WTC11 (cell line): ENCODE measurements at regions not wholly inside any gene's neighbourhood (a gene's known extent, or its start where the extent isn't known, plus 50 kb on each side); places are given as distances from the start of the nearest gene placed in this dataset.

ENCODE experiments used
- ATAC-seq: fragments of 200-7000 bp; cut with Tn5 transposase; 2 replicates; pipeline ENCODE4 v1.10.0; 2021; ENCODE audit warnings: mild to moderate bottlenecking, moderate library complexity
- CTCF ChIA-PET: fragments of 300-600 bp; sonication (Branson Sonifier 250); formaldehyde crosslinking; loops from one replicate; lab custom pipeline; 2021; ENCODE audit warnings: antibody characterized with exemption; lab: Charles Lee
- POLR2A ChIA-PET: fragments of 350-600 bp; sonication (Branson Sonifier 250); formaldehyde crosslinking; loops from one replicate; lab custom pipeline; 2021; ENCODE audit warnings: antibody characterized with exemption; lab: Charles Lee
- DNase-seq: peaks from one replicate; pipeline ENCODE4 v3.0.0; 2021; ENCODE audit warnings: low spot score
- H3K27ac Mint-ChIP-seq: 2 replicates; pipeline ENCODE4 v1.8.0; 2021; ENCODE audit warnings: mixed read lengths
- H3K27me3 Mint-ChIP-seq: 2 replicates; pipeline ENCODE4 v1.8.0; 2021; ENCODE audit warnings: low read depth, mild to moderate bottlenecking, moderate library complexity, mixed read lengths
- H3K36me3 Mint-ChIP-seq: 2 replicates; pipeline ENCODE4 v1.8.0; 2021; ENCODE audit warnings: mixed read lengths
- H3K4me1 Mint-ChIP-seq: 2 replicates; pipeline ENCODE4 v1.8.0; 2022; ENCODE audit warnings: mixed read lengths
- H3K4me3 Mint-ChIP-seq: 2 replicates; pipeline ENCODE4 v1.8.0; 2021; ENCODE audit warnings: mild to moderate bottlenecking, moderate library complexity, mixed read lengths
- H3K9me3 Mint-ChIP-seq: 2 replicates; pipeline ENCODE4 v1.8.0; 2021; ENCODE audit warnings: mixed read lengths
- IRF2 ChIP-seq: sonication (generic); formaldehyde crosslinking; IDR thresholded peaks from 2 replicates; pipeline ENCODE4 v1.8.0; 2022; ENCODE audit warnings: low read depth, missing genetic modification reagents, borderline replicate concordance
- KAT7 ChIP-seq: sonication (generic); formaldehyde crosslinking; IDR thresholded peaks from 2 replicates; pipeline ENCODE4 v1.8.1; 2023; ENCODE audit warnings: missing genetic modification reagents, mild to moderate bottlenecking, borderline replicate concordance
- NFATC4 ChIP-seq: fragments of 250-450 bp; sonication (Bioruptor Pico); IDR thresholded peaks from 2 replicates; pipeline ENCODE4 v1.9.0; 2021; ENCODE audit warnings: mild to moderate bottlenecking
- SOX15 ChIP-seq: fragments of 250-450 bp; sonication (Bioruptor Pico); IDR thresholded peaks from 2 replicates; pipeline ENCODE4 v1.9.0; 2021; ENCODE audit warnings: mild to moderate bottlenecking
- TCF7 ChIP-seq: sonication (generic); formaldehyde crosslinking; IDR thresholded peaks from 2 replicates; pipeline ENCODE4 v1.8.0; 2022; ENCODE audit warnings: mild to moderate bottlenecking, low read depth, missing genetic modification reagents, moderate library complexity
- TP53 ChIP-seq: sonication (generic); formaldehyde crosslinking; IDR thresholded peaks from 2 replicates; pipeline ENCODE4 v1.8.1; 2023; ENCODE audit warnings: mild to moderate bottlenecking, missing genetic modification reagents
- ZNF263 ChIP-seq: sonication (generic); formaldehyde crosslinking; IDR thresholded peaks from 2 replicates; pipeline ENCODE4 v1.8.1; 2022; ENCODE audit warnings: low read depth, mild to moderate bottlenecking, moderate library complexity, missing genetic modification reagents
- ZNF423 ChIP-seq: fragments of 250-450 bp; sonication (Bioruptor Pico); IDR thresholded peaks from 2 replicates; pipeline ENCODE4 v2.1.2; 2022; ENCODE audit warnings: mild to moderate bottlenecking, moderate library complexity
- TF ChIP-seq, protein P1 (sequence below): sonication (generic); formaldehyde crosslinking; IDR thresholded peaks from 2 replicates; pipeline ENCODE4 v1.8.1; 2023; ENCODE audit warnings: mild to moderate bottlenecking, missing genetic modification reagents
- TF ChIP-seq, protein P2 (sequence below): fragments of 250-450 bp; sonication (Bioruptor Pico); IDR thresholded peaks from 2 replicates; pipeline ENCODE4 v1.9.0; 2021; ENCODE audit warnings: mild to moderate bottlenecking
- TF ChIP-seq, protein P3 (sequence below): sonication (generic); formaldehyde crosslinking; IDR thresholded peaks from 2 replicates; pipeline ENCODE4 v1.8.1; 2022; ENCODE audit warnings: mild to moderate bottlenecking, missing genetic modification reagents, moderate library complexity, borderline replicate concordance
- TF ChIP-seq, protein P4 (sequence below): sonication (generic); formaldehyde crosslinking; IDR thresholded peaks from 2 replicates; pipeline ENCODE4 v1.8.0; 2023; ENCODE audit warnings: mild to moderate bottlenecking, missing genetic modification reagents
- TF ChIP-seq, protein P5 (sequence below): fragments of 200-600 bp; IDR thresholded peaks from 2 replicates; pipeline ENCODE4 v1.8.0; 2022; ENCODE audit warnings: antibody characterized with exemption
- TF ChIP-seq, protein P6 (sequence below): fragments of 250-450 bp; sonication (Bioruptor Pico); IDR thresholded peaks from 2 replicates; pipeline ENCODE4 v2.1.2; 2022; ENCODE audit warnings: mild to moderate bottlenecking, moderate library complexity
- TF ChIP-seq, protein P7 (sequence below): sonication (generic); formaldehyde crosslinking; IDR thresholded peaks from 2 replicates; pipeline ENCODE4 v1.8.0; 2022; ENCODE audit warnings: mild to moderate bottlenecking, missing genetic modification reagents

DNA sequence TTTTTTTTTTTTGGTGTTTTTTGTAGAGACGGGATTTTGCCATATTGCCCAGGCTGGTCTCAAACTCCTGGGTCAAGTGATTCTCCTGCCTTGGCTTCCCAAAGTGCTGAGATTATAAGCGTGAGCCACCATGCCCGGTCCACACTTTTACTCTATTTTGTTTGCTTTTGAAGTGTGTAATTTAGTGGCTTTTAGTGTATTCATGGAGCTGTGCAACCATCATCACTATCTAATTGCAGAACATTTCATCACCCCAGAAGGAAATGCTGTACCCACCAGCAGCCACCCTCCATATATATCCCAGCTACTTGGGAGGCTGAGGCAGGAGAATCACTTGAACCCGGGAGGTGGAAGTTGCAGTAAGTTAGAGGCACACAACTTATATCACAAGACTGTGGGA lies 136.9 kb upstream of the ERRFI1 start:
- no peak for ATAC-seq
- no peaks in the 10 kb centered on the region for H3K9me3 Mint-ChIP-seq
- CTCF ChIA-PET: no interaction called here
- TF ChIP-seq, protein P1, sequence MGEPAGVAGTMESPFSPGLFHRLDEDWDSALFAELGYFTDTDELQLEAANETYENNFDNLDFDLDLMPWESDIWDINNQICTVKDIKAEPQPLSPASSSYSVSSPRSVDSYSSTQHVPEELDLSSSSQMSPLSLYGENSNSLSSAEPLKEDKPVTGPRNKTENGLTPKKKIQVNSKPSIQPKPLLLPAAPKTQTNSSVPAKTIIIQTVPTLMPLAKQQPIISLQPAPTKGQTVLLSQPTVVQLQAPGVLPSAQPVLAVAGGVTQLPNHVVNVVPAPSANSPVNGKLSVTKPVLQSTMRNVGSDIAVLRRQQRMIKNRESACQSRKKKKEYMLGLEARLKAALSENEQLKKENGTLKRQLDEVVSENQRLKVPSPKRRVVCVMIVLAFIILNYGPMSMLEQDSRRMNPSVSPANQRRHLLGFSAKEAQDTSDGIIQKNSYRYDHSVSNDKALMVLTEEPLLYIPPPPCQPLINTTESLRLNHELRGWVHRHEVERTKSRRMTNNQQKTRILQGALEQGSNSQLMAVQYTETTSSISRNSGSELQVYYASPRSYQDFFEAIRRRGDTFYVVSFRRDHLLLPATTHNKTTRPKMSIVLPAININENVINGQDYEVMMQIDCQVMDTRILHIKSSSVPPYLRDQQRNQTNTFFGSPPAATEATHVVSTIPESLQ (CRISPR knock-in tag): no peak
- TF ChIP-seq, protein P2, sequence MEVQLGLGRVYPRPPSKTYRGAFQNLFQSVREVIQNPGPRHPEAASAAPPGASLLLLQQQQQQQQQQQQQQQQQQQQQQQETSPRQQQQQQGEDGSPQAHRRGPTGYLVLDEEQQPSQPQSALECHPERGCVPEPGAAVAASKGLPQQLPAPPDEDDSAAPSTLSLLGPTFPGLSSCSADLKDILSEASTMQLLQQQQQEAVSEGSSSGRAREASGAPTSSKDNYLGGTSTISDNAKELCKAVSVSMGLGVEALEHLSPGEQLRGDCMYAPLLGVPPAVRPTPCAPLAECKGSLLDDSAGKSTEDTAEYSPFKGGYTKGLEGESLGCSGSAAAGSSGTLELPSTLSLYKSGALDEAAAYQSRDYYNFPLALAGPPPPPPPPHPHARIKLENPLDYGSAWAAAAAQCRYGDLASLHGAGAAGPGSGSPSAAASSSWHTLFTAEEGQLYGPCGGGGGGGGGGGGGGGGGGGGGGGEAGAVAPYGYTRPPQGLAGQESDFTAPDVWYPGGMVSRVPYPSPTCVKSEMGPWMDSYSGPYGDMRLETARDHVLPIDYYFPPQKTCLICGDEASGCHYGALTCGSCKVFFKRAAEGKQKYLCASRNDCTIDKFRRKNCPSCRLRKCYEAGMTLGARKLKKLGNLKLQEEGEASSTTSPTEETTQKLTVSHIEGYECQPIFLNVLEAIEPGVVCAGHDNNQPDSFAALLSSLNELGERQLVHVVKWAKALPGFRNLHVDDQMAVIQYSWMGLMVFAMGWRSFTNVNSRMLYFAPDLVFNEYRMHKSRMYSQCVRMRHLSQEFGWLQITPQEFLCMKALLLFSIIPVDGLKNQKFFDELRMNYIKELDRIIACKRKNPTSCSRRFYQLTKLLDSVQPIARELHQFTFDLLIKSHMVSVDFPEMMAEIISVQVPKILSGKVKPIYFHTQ (CRISPR knock-in tag): no peak
- TF ChIP-seq, protein P3, sequence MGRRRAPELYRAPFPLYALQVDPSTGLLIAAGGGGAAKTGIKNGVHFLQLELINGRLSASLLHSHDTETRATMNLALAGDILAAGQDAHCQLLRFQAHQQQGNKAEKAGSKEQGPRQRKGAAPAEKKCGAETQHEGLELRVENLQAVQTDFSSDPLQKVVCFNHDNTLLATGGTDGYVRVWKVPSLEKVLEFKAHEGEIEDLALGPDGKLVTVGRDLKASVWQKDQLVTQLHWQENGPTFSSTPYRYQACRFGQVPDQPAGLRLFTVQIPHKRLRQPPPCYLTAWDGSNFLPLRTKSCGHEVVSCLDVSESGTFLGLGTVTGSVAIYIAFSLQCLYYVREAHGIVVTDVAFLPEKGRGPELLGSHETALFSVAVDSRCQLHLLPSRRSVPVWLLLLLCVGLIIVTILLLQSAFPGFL (CRISPR knock-in tag): no peak
- TF ChIP-seq, protein P4, sequence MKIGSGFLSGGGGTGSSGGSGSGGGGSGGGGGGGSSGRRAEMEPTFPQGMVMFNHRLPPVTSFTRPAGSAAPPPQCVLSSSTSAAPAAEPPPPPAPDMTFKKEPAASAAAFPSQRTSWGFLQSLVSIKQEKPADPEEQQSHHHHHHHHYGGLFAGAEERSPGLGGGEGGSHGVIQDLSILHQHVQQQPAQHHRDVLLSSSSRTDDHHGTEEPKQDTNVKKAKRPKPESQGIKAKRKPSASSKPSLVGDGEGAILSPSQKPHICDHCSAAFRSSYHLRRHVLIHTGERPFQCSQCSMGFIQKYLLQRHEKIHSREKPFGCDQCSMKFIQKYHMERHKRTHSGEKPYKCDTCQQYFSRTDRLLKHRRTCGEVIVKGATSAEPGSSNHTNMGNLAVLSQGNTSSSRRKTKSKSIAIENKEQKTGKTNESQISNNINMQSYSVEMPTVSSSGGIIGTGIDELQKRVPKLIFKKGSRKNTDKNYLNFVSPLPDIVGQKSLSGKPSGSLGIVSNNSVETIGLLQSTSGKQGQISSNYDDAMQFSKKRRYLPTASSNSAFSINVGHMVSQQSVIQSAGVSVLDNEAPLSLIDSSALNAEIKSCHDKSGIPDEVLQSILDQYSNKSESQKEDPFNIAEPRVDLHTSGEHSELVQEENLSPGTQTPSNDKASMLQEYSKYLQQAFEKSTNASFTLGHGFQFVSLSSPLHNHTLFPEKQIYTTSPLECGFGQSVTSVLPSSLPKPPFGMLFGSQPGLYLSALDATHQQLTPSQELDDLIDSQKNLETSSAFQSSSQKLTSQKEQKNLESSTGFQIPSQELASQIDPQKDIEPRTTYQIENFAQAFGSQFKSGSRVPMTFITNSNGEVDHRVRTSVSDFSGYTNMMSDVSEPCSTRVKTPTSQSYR (CRISPR knock-in tag): no peak
- TF ChIP-seq ZNF423 (no peak), KAT7 (CRISPR knock-in tag) (no peak), ZNF263 (CRISPR knock-in tag) (no peak), NFATC4 (CRISPR knock-in tag) (no peak), TP53 (no peak), TCF7 (CRISPR knock-in tag) (no peak), IRF2 (CRISPR knock-in tag) (no peak), SOX15 (CRISPR knock-in tag) (no peak)
- TF ChIP-seq, protein P5, sequence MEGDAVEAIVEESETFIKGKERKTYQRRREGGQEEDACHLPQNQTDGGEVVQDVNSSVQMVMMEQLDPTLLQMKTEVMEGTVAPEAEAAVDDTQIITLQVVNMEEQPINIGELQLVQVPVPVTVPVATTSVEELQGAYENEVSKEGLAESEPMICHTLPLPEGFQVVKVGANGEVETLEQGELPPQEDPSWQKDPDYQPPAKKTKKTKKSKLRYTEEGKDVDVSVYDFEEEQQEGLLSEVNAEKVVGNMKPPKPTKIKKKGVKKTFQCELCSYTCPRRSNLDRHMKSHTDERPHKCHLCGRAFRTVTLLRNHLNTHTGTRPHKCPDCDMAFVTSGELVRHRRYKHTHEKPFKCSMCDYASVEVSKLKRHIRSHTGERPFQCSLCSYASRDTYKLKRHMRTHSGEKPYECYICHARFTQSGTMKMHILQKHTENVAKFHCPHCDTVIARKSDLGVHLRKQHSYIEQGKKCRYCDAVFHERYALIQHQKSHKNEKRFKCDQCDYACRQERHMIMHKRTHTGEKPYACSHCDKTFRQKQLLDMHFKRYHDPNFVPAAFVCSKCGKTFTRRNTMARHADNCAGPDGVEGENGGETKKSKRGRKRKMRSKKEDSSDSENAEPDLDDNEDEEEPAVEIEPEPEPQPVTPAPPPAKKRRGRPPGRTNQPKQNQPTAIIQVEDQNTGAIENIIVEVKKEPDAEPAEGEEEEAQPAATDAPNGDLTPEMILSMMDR: no peak
- TF ChIP-seq, protein P6, sequence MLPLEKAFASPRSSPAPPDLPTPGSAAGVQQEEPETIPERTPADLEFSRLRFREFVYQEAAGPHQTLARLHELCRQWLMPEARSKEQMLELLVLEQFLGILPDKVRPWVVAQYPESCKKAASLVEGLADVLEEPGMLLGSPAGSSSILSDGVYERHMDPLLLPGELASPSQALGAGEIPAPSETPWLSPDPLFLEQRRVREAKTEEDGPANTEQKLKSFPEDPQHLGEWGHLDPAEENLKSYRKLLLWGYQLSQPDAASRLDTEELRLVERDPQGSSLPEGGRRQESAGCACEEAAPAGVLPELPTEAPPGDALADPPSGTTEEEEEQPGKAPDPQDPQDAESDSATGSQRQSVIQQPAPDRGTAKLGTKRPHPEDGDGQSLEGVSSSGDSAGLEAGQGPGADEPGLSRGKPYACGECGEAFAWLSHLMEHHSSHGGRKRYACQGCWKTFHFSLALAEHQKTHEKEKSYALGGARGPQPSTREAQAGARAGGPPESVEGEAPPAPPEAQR (CRISPR knock-in tag): no peak
- TF ChIP-seq, protein P7, sequence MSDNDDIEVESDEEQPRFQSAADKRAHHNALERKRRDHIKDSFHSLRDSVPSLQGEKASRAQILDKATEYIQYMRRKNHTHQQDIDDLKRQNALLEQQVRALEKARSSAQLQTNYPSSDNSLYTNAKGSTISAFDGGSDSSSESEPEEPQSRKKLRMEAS (CRISPR knock-in tag): no peak
- TF ChIP-seq, all 79 proteins: peak for 0
- no peak overlapping the region for H3K4me3 Mint-ChIP-seq
- H3K36me3 Mint-ChIP-seq: no peaks in the 10 kb centered on the region
- H3K27ac Mint-ChIP-seq: no peak overlapping the region
- POLR2A ChIA-PET: no interaction called here
- no peak for DNase-seq
- H3K4me1 Mint-ChIP-seq: peaks cover 30% of the 10 kb centered on the region
- no peaks in the 10 kb centered on the region; the same call in 1 of the 2 replicates for H3K27me3 Mint-ChIP-seq
